Endodermal cell (in vitro differentiated cells): ENCODE measurements at regions not wholly inside any gene's neighbourhood (a gene's known extent, or its start where the extent isn't known, plus 50 kb on each side); places are given as distances from the start of the nearest gene placed in this dataset.
"Not testable (repeated sequence)": the region's sequence is repeated elsewhere in the genome, so short reads cannot be mapped to it uniquely, and the experiment has no call there.

Experiments
- DNase-seq: peaks from one replicate; pipeline ENCODE4 v3.0.0-alpha.2; 2017
- H3K27ac ChIP-seq: 2 replicates; pipeline ENCODE4 v1.5.1; 2013; ENCODE audit warnings: mild to moderate bottlenecking, low read depth, low read length, moderate library complexity
- H3K27me3 ChIP-seq: 2 replicates; pipeline ENCODE4 v1.6.1; 2013; ENCODE audit warnings: mild to moderate bottlenecking, low read length, moderate library complexity; ENCODE audit not compliant: insufficient read depth, control insufficient read depth, poor library complexity, severe bottlenecking
- H3K36me3 ChIP-seq: 2 replicates; pipeline ENCODE4 v1.7.0; 2013; ENCODE audit warnings: mild to moderate bottlenecking, low read length, moderate library complexity; ENCODE audit not compliant: control insufficient read depth, insufficient read depth
- H3K4me1 ChIP-seq: one replicate; pipeline ENCODE4 v1.7.0; 2013; ENCODE audit warnings: low read length; ENCODE audit not compliant: control insufficient read depth, insufficient read depth
- H3K4me3 ChIP-seq: 2 replicates; pipeline ENCODE4 v1.5.1; 2013; ENCODE audit warnings: mild to moderate bottlenecking, low read length, moderate library complexity
- H3K9ac ChIP-seq: 2 replicates; pipeline ENCODE4 v1.6.1; 2013; ENCODE audit warnings: mild to moderate bottlenecking, low read length, moderate library complexity; ENCODE audit not compliant: poor library complexity, severe bottlenecking; ENCODE audit errors: extremely low read depth
- H3K9me3 ChIP-seq: 2 replicates; pipeline ENCODE4 v1.6.1; 2013; ENCODE audit warnings: mild to moderate bottlenecking, low read length, moderate library complexity; ENCODE audit not compliant: control insufficient read depth
- H3K27ac Mint-ChIP-seq: 2 replicates; pipeline ENCODE4 v1.8.0; 2020; ENCODE audit warnings: mixed read lengths
- H3K27me3 Mint-ChIP-seq: 2 replicates; pipeline ENCODE4 v1.8.0; 2021; ENCODE audit warnings: mild to moderate bottlenecking, mixed read lengths; ENCODE audit not compliant: insufficient read depth
- H3K36me3 Mint-ChIP-seq: 2 replicates; pipeline ENCODE4 v1.8.0; 2020; ENCODE audit warnings: low read depth, mixed read lengths
- H3K4me1 Mint-ChIP-seq: 2 replicates; pipeline ENCODE4 v1.8.0; 2020; ENCODE audit warnings: mixed read lengths
- H3K4me3 Mint-ChIP-seq: 2 replicates; pipeline ENCODE4 v1.8.0; 2020; ENCODE audit warnings: mild to moderate bottlenecking, moderate library complexity, mixed read lengths
- H3K9me3 Mint-ChIP-seq: 2 replicates; pipeline ENCODE4 v1.8.0; 2020; ENCODE audit warnings: mild to moderate bottlenecking, mixed read lengths
- WGBS, 2 experiments: methylation state at CpG; one replicate each; pipeline versions ENCODE4 v1.1.5 to v1.1.7; 2013; ENCODE audit warnings: missing lambda C conversion rate in 2 of 2, mixed read lengths in 1 of 2; ENCODE audit not compliant: insufficient coverage in 1 of 2, insufficient read length in 1 of 2; 5-methylcytosine and 5-hydroxymethylcytosine counted together
- TF ChIP-seq, protein P1 (sequence below): fragments of 200-600 bp; sonication (generic); conservative IDR thresholded peaks from 2 replicates; pipeline ENCODE4 v1.5.0; 2021; ENCODE audit warnings: antibody characterized with exemption, mild to moderate bottlenecking

DNA sequence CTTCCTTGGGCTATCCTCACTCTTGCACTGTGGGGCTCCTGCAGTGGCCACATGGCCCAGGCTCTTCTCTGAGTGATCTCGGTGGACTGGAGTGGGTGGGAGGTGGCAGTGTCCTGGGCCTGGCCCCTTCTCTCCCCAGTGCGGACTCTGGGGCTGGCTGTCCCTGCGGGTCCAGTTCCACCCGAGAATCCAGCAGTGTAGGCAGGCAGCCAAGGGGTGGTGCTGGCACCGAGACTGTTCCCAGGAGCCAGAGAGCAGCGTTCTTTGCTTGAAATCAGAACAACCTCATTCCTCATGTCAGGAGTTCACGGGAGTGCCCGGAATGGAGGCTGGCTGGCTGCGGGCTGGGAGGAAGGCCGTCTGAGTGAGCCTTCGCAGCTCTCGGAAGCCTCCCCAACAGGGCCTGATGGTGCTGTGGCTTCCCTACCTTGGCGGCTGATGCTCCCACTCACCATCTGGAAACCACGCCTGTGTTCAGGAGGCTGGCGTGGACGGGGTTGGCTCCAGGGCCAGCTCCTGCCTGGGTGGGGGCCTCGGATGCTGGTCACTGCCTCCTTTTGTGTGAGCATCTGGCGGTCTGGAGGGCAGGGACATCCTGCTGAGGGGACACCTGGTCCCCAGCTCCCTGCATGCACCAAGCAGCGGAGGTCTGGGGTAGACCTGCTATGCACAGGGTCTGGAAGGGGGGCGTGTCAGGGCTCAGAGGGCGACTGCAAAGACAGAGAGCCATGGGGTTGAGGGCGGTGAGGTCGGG, 238.9 kb downstream of the TMEM121 start:
- not testable (repeated sequence) for H3K27ac ChIP-seq, H3K27me3 ChIP-seq, H3K36me3 Mint-ChIP-seq, H3K36me3 ChIP-seq, H3K9ac ChIP-seq, H3K4me3 ChIP-seq, DNase-seq, H3K4me1 ChIP-seq, H3K4me3 Mint-ChIP-seq, H3K27me3 Mint-ChIP-seq, H3K27ac Mint-ChIP-seq, H3K4me1 Mint-ChIP-seq, H3K9me3 ChIP-seq
- peaks cover 58% of the 10 kb centered on the region for H3K9me3 Mint-ChIP-seq
- 79 to 82% methylated on average over 9 to 11 of the region's 23 CpGs for WGBS, 2 experiments

DNA sequence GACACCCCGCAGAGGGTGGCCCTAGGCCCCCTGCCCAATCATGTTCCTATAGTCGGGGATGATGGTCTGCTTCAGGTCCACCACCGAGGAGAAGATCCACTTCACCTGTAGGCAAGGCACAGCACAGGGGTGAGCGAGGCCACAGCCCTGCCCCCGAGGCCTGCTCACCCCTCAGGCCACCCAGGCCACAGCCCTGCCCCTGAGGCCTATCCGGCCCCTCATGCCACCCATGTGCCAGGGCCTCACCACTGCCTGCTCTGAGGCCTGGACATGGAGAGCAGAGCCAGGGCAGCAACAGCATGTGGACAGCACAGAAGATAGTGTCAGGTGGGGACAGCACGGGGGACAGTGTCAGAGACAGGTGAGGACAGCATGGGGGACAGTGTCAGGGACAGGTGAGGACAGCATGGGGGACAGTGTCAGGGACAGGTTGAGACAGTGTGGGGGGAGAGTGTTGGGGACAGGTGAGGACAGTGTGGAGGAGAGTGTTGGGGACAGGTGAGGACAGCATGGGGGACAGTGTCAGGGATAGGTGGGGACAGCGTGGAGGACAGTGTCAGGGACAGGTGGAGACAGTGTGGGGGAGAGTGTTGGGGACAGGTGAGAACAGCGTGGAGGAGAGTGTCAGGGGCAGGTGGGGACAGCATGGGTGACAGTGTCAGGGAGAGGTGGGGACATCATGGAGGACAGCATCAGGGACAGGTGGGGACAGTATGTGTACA, 239.7 kb downstream of the TMEM121 start:
- Mint-ChIP-seq H3K4me1 (no peaks in the 10 kb centered on the region), H3K36me3 (peaks cover 6% of the 10 kb centered on the region), H3K9me3 (peaks cover 58% of the 10 kb centered on the region), H3K4me3 (no peak overlapping the region), H3K27ac (no peak overlapping the region), H3K27me3 (peaks cover 1% of the 10 kb centered on the region)
- H3K27me3 ChIP-seq, result no peaks in the 10 kb centered on the region
- H3K27ac ChIP-seq, result no peak overlapping the region
- H3K4me3 ChIP-seq, result no peak overlapping the region
- 70 to 80% methylated on average over 3 to 9 of the region's 9 CpGs for WGBS, 2 experiments
- no peaks in the 10 kb centered on the region for H3K9me3 ChIP-seq
- no peaks in the 10 kb centered on the region for H3K36me3 ChIP-seq
- TF ChIP-seq, protein P1, sequence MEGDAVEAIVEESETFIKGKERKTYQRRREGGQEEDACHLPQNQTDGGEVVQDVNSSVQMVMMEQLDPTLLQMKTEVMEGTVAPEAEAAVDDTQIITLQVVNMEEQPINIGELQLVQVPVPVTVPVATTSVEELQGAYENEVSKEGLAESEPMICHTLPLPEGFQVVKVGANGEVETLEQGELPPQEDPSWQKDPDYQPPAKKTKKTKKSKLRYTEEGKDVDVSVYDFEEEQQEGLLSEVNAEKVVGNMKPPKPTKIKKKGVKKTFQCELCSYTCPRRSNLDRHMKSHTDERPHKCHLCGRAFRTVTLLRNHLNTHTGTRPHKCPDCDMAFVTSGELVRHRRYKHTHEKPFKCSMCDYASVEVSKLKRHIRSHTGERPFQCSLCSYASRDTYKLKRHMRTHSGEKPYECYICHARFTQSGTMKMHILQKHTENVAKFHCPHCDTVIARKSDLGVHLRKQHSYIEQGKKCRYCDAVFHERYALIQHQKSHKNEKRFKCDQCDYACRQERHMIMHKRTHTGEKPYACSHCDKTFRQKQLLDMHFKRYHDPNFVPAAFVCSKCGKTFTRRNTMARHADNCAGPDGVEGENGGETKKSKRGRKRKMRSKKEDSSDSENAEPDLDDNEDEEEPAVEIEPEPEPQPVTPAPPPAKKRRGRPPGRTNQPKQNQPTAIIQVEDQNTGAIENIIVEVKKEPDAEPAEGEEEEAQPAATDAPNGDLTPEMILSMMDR, result no peak
- no peaks in the 10 kb centered on the region for H3K4me1 ChIP-seq
- H3K9ac ChIP-seq, result no peak overlapping the region
- no peak for DNase-seq

DNA sequence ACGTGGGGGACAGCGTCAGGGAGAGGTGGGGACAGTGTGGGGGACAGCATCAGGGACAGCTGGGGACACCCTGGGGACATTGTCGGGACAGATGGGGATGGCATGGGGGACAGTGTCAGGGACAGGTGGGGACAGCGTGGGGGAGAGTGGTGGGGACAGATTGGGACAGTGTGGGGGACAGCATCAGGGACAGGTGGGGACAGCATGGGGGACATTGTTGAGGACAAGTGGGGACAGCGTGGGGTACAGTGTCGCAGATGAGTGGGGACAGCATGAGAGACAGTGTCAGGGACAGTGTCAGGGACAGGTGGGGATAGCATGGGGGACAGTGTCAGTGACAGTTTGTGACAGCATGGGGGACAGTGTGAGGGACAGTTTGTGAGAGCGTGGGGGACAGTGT, 240.9 kb downstream of the TMEM121 start:
- no peak overlapping the region for H3K27ac ChIP-seq
- no peaks in the 10 kb centered on the region for H3K36me3 ChIP-seq
- H3K4me3 ChIP-seq, result no peak overlapping the region
- Mint-ChIP-seq H3K27ac (no peak overlapping the region), H3K9me3 (peaks cover 53% of the 10 kb centered on the region), H3K4me3 (no peak overlapping the region), H3K27me3 (no peaks in the 10 kb centered on the region), H3K4me1 (no peaks in the 10 kb centered on the region), H3K36me3 (no peaks in the 10 kb centered on the region)
- no peak for DNase-seq
- H3K27me3 ChIP-seq, result no peaks in the 10 kb centered on the region
- no peaks in the 10 kb centered on the region for H3K9me3 ChIP-seq
- no peaks in the 10 kb centered on the region for H3K4me1 ChIP-seq
- no peak overlapping the region for H3K9ac ChIP-seq
- TF ChIP-seq, protein P1, result no peak
- 62 to 70% methylated on average over 5 to 7 of the region's 7 CpGs for WGBS, 2 experiments

DNA sequence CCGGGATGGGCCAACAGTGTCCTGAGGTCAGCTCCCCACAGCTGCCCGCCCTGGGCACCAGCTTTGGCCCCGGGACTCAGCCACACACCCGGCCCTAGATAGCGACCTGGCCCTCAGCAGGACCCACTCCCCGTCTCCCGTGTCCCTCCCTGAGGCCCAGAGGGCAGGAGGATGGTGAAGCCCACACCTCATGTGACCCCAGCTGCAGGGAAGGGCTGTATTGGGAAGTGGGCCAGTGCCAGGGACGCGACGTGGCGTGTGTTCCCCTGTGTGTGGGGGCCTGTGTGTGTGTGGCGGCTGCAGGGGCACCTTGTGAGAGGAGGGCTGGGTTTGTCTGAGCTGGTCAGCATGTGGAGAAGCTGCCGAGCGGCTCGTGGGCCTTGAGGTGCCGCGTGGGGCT, 241.7 kb downstream of the TMEM121 start:
- WGBS, 2 experiments, result 84 to 85% methylated on average over 2 to 3 of the region's 17 CpGs
- not testable (repeated sequence) for H3K9me3 ChIP-seq, H3K36me3 ChIP-seq, H3K4me3 Mint-ChIP-seq, DNase-seq, H3K27me3 ChIP-seq, H3K4me1 ChIP-seq, H3K36me3 Mint-ChIP-seq, H3K9ac ChIP-seq, H3K4me1 Mint-ChIP-seq, H3K27me3 Mint-ChIP-seq, H3K4me3 ChIP-seq, H3K27ac ChIP-seq, H3K27ac Mint-ChIP-seq
- H3K9me3 Mint-ChIP-seq, result peaks cover 58% of the 10 kb centered on the region

DNA sequence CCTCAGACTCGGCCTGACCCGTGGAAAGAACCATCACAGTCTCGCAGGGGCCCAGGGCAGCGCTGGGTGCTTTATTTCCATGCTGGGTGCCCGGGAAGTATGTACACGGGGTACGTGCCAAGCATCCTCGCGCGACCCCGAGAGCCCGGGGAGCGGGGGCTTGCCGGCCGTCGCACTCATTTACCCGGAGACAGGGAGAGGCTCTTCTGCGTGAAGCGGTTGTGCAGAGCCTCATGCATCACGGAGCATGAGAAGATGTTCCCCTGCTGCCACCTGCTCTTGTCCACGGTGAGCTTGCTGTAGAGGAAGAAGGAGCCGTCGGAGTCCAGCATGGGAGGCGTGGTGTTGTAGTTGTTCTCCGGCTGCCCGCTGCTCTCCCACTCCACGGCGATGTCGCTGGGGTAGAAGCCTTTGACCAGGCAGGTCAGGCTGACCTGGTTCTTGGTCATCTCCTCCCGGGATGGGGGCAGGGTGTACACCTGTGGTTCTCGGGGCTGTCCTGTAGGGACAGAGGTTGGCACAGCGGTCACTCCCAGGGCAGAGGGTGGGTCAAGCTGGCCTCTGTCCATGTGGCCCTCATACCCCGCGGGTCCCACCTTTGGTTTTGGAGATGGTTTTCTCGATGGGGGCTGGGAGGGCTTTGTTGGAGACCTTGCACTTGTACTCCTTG, 242.8 kb downstream of the TMEM121 start:
- not testable (repeated sequence) for H3K36me3 Mint-ChIP-seq, H3K27ac ChIP-seq, H3K4me1 ChIP-seq, H3K36me3 ChIP-seq, DNase-seq, H3K9ac ChIP-seq, H3K27me3 Mint-ChIP-seq, H3K27me3 ChIP-seq, H3K4me1 Mint-ChIP-seq, H3K4me3 Mint-ChIP-seq, H3K27ac Mint-ChIP-seq, H3K4me3 ChIP-seq, H3K9me3 ChIP-seq
- peaks cover 67% of the 10 kb centered on the region for H3K9me3 Mint-ChIP-seq
- WGBS, 2 experiments, result 83 to 100% methylated on average over 2 to 10 of the region's 35 CpGs
